Muscle of leg (tissue), 3 donors: ENCODE measurements at regions not wholly inside any gene's neighbourhood (a gene's known extent, or its start where the extent isn't known, plus 50 kb on each side); places are given as distances from the start of the nearest gene placed in this dataset.
A peak's percentile ranks its signal among the peaks of the same experiment; 100 is the strongest.
"Not testable (repeated sequence)": the region's sequence is repeated elsewhere in the genome, so short reads cannot be mapped to it uniquely, and the experiment has no call there.

Experiments used
- DNase-seq: peaks from one replicate; pipeline ENCODE4 v3.0.0; 2013
- H3K27ac ChIP-seq: one replicate; pipeline ENCODE4 v1.5.1; 2013; ENCODE audit warnings: mild to moderate bottlenecking, low read length, control low read depth
- H3K27me3 ChIP-seq: one replicate; pipeline ENCODE4 v1.6.1; 2013; ENCODE audit warnings: low read length; ENCODE audit not compliant: control insufficient read depth, insufficient read depth
- H3K36me3 ChIP-seq: one replicate; pipeline ENCODE4 v1.6.1; 2013; ENCODE audit warnings: low read length; ENCODE audit not compliant: control insufficient read depth, insufficient read depth
- H3K4me1 ChIP-seq: one replicate; pipeline ENCODE4 v1.6.1; 2013; ENCODE audit warnings: low read length; ENCODE audit not compliant: control insufficient read depth, insufficient read depth
- H3K4me3 ChIP-seq: one replicate; pipeline ENCODE4 v1.5.1; 2013; ENCODE audit warnings: low read length, control low read depth
- H3K9me3 ChIP-seq: replicated peaks from 2 replicates; pipeline ENCODE4 v1.6.1; 2013; ENCODE audit warnings: low read depth, low read length; ENCODE audit not compliant: control insufficient read depth
- WGBS: methylation state at CpG from one replicate; pipeline ENCODE4 v1.1.5; 2013; ENCODE audit warnings: missing lambda C conversion rate; ENCODE audit not compliant: insufficient coverage; 5-methylcytosine and 5-hydroxymethylcytosine counted together

- H3K9me3 ChIP-seq, H3K36me3 ChIP-seq, H3K4me3 ChIP-seq, DNase-seq, H3K27ac ChIP-seq, H3K27me3 ChIP-seq, H3K4me1 ChIP-seq: not testable (repeated sequence)
These were observed 62.8 kb downstream of the SCP2D1 start for GRCh38 chr20:18876394-18876793.

- Histone ChIP-seq H3K27ac (no peak overlapping the region), H3K27me3 (no peaks in the 10 kb centered on the region), H3K4me1 (no peaks in the 10 kb centered on the region), H3K36me3 (no peaks in the 10 kb centered on the region), H3K9me3 (no peaks in the 10 kb centered on the region), H3K4me3 (no peak overlapping the region)
- no peak for DNase-seq
- 29% methylated on average over 1 of the region's 2 CpGs for WGBS
These were observed 65.7 kb downstream of the SCP2D1 start for GRCh38 chr20:18879262-18879661.

- peak; percentile 16 for DNase-seq
- H3K27ac ChIP-seq = no peak overlapping the region
- no peaks in the 10 kb centered on the region for H3K9me3 ChIP-seq
- no peak overlapping the region for H3K4me3 ChIP-seq
- no peaks in the 10 kb centered on the region for H3K36me3 ChIP-seq
- H3K27me3 ChIP-seq = no peaks in the 10 kb centered on the region
- no peaks in the 10 kb centered on the region for H3K4me1 ChIP-seq
- no CpG with 5 or more reads among the region's 1 CpG for WGBS
These were observed 73.2 kb downstream of the SCP2D1 start for GRCh38 chr20:18886756-18887155.

GRCh38 chr20:18901980-18902737 lies 88.6 kb downstream of the SCP2D1 start:
- 89% methylated on average over 3 of the region's 7 CpGs for WGBS
- no peaks in the 10 kb centered on the region for H3K4me1 ChIP-seq
- H3K4me3 ChIP-seq = no peak overlapping the region
- no peaks in the 10 kb centered on the region for H3K36me3 ChIP-seq
- H3K27ac ChIP-seq = no peak overlapping the region
- H3K27me3 ChIP-seq = peaks cover 2% of the 10 kb centered on the region
- DNase-seq = peak; percentile 5
- no peaks in the 10 kb centered on the region for H3K9me3 ChIP-seq

GRCh38 chr20:18904192-18904591 lies 90.6 kb downstream of the SCP2D1 start:
- H3K4me3 ChIP-seq = no peak overlapping the region
- H3K36me3 ChIP-seq = no peaks in the 10 kb centered on the region
- H3K27me3 ChIP-seq = peaks cover 2% of the 10 kb centered on the region
- no peaks in the 10 kb centered on the region for H3K9me3 ChIP-seq
- H3K27ac ChIP-seq = no peak overlapping the region
- no peaks in the 10 kb centered on the region for H3K4me1 ChIP-seq
- no peak for DNase-seq
- 29% methylated on average over 2 of the region's 4 CpGs for WGBS

- no peaks in the 10 kb centered on the region for H3K4me1 ChIP-seq
- H3K36me3 ChIP-seq = no peaks in the 10 kb centered on the region
- no peak overlapping the region for H3K4me3 ChIP-seq
- peaks cover 2% of the 10 kb centered on the region for H3K27me3 ChIP-seq
- WGBS = 80% methylated on average over 4 of the region's 5 CpGs
- peak; percentile 6 for DNase-seq
- no peak overlapping the region for H3K27ac ChIP-seq
- no peaks in the 10 kb centered on the region for H3K9me3 ChIP-seq
These were observed 91.0 kb downstream of the SCP2D1 start for GRCh38 chr20:18904624-18905023.

- Histone ChIP-seq H3K4me3 (no peak overlapping the region), H3K36me3 (no peaks in the 10 kb centered on the region), H3K9me3 (no peaks in the 10 kb centered on the region), H3K27me3 (peaks cover 2% of the 10 kb centered on the region), H3K4me1 (no peaks in the 10 kb centered on the region), H3K27ac (no peak overlapping the region)
- no CpG with 5 or more reads among the region's 2 CpGs for WGBS
- no peak for DNase-seq
These were observed 92.5 kb downstream of the SCP2D1 start for GRCh38 chr20:18906046-18906445.

- 73% methylated on average over 4 of the region's 6 CpGs for WGBS
- no peak for DNase-seq
- no peaks in the 10 kb centered on the region for H3K4me1 ChIP-seq
- no peaks in the 10 kb centered on the region for H3K9me3 ChIP-seq
- H3K27ac ChIP-seq = no peak overlapping the region
- H3K4me3 ChIP-seq = no peak overlapping the region
- peaks cover 2% of the 10 kb centered on the region for H3K27me3 ChIP-seq
- H3K36me3 ChIP-seq = no peaks in the 10 kb centered on the region
These were observed 93.8 kb downstream of the SCP2D1 start for GRCh38 chr20:18907353-18907752.

- H3K27me3 ChIP-seq = peaks cover 2% of the 10 kb centered on the region
- no peak overlapping the region for H3K27ac ChIP-seq
- WGBS = 58% methylated on average over 2 of the region's 3 CpGs
- no peaks in the 10 kb centered on the region for H3K36me3 ChIP-seq
- DNase-seq = no peak
- no peak overlapping the region for H3K4me3 ChIP-seq
- no peaks in the 10 kb centered on the region for H3K4me1 ChIP-seq
- H3K9me3 ChIP-seq = no peaks in the 10 kb centered on the region
These were observed 94.5 kb downstream of the SCP2D1 start for GRCh38 chr20:18908109-18908508.

GRCh38 chr20:18909254-18909653 lies 95.7 kb downstream of the SCP2D1 start:
- Histone ChIP-seq H3K9me3 (no peaks in the 10 kb centered on the region), H3K27ac (no peak overlapping the region), H3K27me3 (peaks cover 2% of the 10 kb centered on the region), H3K36me3 (no peaks in the 10 kb centered on the region), H3K4me1 (no peaks in the 10 kb centered on the region), H3K4me3 (no peak overlapping the region)
- DNase-seq = no peak

GRCh38 chr20:18913701-18914100 lies 100.1 kb downstream of the SCP2D1 start:
- Histone ChIP-seq H3K9me3 (no peaks in the 10 kb centered on the region), H3K4me1 (no peaks in the 10 kb centered on the region), H3K27me3 (no peaks in the 10 kb centered on the region), H3K4me3 (no peak overlapping the region), H3K27ac (no peak overlapping the region), H3K36me3 (no peaks in the 10 kb centered on the region)
- WGBS = 80% methylated on average over 1 of the region's 1 CpG
- DNase-seq = no peak
